GM21447 (cell line): ENCODE measurements at regions not wholly inside any gene's neighbourhood (a gene's known extent, or its start where the extent isn't known, plus 50 kb on each side); places are given as distances from the start of the nearest gene placed in this dataset.
"Not testable (repeated sequence)": the region's sequence is repeated elsewhere in the genome, so short reads cannot be mapped to it uniquely, and the experiment has no call there.

Experiments
- ATAC-seq: cut with Tn5 transposase; IDR thresholded peaks from one replicate; pipeline ENCODE4 v1.9.1; 2021; ENCODE audit not compliant: unreplicated experiment

DNA sequence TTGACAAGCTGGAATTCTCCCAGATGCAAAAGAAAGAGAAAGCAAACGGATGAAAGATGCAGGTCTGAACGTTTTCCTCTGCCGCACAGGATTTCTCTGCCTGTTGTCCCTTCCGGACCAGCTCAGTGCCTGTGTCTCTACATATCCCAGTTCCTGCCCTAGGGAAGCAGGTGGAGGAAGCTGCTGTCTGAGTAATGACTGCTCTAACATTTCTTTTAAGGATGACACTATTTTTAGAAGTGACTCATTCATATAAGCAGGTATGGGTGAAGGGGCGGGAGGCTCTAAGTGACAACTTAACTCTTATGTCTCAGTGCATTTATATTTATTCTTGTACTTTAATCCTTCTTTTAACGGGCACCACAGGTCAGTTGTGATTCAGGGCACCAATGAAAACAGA lies 128.8 kb downstream of the SLC24A2 start:
- no peak for ATAC-seq

DNA sequence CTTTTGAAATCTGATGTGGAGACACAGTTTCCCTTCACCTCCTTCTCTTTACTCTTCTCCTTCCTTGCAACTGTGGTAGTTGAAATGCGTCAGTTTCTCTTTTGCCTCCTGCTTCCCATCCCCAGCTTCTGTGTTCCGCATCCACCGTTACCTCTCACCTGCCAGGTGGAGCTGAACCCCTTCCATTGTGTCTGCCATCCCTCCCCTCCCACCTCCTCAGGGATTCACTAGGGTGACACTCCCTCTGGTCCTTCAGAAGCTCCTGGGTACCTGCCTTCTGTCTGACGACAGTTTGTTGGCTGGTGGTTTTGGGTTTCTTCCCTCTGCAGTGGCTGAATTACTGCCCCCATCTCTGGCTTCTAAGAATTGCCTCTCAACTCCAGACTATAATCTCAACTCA lies 132.1 kb downstream of the SLC24A2 start:
- ATAC-seq, result no peak

DNA sequence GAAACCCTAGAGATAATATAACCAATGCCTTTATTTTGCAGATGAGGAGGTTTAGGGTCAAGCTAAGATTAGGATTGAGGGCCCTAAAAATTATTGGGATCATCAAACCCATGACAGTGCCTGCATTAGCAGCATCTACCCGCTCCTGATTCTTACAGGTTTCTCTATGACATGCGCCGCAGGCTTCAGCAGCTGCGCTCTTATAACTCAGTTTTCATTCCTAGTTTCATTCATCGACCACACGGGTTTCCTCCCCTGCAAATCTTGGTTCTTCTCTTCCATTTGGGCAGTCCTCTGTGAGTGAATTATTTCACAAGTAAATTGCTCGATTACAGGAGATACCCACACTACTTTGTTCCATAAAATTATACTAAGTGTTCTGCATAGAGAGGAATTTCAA lies 137.2 kb downstream of the SLC24A2 start:
- ATAC-seq, result no peak

DNA sequence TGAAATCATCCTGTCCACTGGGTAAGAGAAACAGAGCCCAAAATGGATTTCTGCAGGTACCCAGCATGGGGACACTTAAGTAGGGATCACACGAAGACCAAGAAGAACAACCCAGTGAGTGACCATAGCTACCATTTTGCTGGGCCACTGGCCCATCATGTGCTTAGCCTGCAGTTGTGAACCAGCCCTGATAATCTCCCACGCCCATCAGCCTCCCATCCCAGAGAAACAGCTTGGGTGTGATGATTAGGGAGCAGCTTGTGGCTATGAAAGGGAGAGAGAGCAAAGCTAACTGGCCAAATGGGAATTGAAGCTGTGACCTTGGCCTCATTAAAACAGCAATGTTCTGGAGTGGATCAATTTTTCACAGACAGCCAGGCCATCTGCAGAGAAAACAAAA lies 138.5 kb downstream of the SLC24A2 start:
- no peak for ATAC-seq

DNA sequence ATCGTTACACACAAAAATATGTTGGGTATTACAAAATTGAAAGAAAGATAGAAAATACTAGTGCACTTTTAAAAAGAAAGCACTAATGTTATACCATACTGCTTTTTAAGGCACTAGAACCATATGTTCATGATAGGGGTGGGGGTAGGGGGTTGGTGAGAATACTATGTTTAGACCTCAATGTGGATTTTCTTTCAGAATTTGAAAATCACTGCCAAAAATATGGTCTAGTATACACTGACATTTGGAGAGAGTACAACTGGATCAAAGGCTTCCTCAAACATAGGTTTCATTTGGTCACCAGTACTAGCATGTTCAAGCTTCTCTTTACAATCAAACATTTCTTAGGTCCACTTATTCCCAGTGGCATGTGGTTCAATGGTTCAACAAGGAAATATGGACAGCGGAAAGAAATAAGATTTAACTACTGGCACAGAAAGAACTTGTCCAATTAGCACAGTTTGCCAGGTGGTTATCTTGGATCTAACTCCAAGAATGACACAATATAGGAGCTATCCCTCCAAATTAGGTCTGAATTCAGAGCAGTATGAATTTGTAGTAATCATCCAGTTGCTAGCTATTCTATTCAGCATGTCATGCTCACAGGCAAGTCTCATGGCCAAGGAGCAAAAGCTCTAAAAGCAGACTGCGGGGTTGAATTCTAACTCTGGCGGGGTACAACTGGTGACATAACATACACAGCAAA lies 139.3 kb downstream of the SLC24A2 start:
- ATAC-seq, result no peak

DNA sequence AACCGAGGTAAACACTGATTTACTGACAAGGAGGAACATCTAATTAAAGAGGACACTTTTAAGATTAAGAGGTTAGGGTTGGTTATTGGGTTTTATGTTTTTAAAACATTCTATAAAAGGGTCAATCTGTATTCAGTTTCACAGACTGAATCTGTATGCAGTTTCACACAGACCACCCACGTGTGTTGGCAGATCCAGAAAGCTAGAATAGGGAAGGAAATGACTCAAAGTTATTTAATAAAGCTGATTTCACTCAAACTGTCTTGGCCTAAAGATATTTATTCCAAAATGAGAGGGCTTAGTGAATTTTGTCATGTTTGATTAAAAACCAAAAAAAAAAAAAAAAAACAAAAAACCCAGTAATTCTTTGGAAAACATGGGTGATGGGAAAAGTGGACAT lies 140.2 kb downstream of the SLC24A2 start:
- ATAC-seq, result no peak

DNA sequence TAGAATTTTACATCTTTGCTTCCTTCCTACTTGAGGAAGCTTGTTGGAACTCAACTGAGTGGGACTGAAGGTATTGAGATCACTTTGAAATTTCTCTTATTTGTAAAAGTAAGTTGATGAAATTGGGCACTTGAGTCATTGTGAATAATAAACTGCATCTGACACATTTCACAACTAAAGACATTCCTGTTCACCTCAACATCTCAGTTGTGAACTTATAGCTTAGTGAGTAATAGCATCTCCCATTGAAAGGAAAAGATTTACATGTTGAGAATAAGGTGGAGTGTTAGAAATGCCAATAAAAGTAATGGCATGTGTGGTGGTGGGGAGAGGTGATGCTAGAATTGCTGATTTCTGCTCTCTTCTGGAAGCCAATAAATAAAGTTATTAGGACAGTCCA lies 145.0 kb downstream of the SLC24A2 start:
- no peak for ATAC-seq

DNA sequence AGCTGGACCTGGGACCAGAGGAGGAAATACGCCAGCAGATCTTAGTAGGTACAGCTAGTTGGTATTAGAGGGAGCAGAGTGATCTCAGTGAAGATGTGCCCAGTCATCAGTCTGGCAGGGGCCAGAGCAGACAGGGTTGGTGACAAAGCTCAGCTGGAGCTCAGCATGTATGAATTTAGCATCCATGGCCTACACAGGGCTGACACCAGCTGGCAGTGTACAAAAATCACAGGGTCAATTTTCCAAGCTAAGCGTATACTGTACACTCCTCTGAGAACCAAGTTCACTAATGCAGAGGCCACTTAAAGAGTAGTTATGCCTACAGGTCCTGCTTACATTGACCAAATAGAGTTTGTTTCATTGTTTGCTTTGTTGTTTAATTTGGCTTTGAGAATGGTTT lies 146.6 kb downstream of the SLC24A2 start:
- ATAC-seq, result no peak

DNA sequence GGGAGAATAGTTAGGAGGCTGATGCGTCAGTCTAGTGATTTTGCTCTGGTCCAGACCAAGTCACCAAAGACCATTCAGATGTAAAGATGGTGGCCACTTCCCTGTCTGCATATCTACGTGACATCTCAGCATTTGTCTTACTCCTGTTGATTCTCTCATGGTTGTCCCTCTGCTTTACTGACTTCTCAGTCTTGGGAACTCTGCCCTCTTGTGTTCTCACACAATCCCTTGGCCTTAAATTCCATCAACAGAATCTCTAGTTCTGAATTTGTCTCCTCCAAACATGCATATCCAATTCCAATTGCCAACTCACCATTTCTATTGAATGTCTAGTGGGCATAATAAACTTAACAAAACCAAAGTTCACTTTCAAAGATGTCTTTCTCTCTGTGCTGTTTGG lies 147.8 kb downstream of the SLC24A2 start:
- ATAC-seq, result no peak

DNA sequence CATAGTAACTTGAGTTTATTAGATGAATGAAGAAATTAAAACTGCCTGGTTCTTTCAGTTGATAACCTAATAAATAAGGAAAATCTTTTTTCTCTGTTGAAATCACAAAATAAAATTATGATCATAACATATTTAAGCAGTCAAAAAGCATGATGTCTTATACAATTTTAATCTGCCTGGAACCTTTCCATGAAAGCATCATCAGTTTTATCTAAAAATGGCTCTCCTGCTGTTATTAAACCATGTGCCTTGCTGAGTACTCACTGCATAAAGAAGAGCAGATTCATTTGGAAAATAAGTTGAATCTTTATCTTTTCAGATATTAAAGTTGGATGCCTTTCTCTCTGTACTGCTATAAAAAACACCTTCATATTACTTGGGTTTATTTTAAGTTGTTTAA lies 148.8 kb downstream of the SLC24A2 start:
- no peak for ATAC-seq

DNA sequence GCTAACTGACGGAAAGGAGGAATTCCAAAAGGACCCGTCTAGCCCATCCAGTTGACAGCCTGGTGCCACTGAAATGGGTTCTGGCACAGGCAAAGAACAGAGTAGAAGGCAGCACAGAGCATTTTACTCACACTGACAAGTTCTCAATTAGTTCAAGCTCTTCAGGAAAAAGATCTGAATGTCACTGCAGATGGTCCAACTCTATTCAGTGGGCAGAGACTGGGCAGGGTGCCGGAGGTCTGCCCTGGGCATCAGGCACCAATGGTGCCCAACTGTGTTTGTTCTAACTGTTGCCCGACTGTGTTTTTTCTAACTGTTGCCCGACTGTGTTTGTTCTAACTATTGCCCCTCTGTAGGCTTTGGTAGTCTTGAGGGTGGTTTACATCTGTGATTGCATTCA lies 151.8 kb downstream of the SLC24A2 start:
- no peak for ATAC-seq

DNA sequence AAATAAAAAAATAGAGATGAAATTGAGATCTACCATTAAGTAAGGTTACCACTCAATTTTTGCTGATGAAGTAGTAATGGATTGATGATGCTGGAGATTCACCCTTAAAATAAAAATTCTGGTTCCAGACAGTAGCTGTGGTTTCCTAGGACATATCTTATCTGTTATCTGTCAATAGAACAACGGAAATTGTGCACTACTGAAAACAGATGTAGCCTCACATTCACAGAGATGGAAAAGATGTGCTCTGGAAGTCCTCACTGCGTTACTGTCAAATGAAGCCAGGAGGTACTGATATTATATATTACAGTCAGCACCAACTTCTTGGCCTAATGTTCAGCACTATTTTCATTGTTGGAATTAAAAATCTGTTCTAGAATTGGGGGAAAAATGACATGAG lies 154.0 kb downstream of the SLC24A2 start:
- no peak for ATAC-seq

DNA sequence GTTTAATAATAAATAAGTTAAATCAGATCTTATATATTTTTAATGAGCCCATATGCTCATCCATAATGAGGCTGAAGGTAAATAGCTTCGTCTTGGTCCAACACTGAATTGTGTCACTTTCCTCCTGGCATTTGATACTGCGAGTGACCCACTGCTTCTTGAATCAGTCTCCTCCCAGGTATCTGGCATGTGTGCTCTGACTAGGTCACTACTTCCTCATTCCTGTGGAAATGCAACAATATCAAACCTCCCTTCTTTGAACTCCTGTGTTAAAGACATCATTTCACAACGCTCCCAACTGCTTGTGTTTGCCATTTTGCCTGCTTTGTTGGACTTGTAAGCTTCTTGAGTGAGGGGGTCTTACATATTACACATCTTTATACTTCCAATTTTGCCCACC lies 157.7 kb downstream of the SLC24A2 start:
- ATAC-seq, result no peak

DNA sequence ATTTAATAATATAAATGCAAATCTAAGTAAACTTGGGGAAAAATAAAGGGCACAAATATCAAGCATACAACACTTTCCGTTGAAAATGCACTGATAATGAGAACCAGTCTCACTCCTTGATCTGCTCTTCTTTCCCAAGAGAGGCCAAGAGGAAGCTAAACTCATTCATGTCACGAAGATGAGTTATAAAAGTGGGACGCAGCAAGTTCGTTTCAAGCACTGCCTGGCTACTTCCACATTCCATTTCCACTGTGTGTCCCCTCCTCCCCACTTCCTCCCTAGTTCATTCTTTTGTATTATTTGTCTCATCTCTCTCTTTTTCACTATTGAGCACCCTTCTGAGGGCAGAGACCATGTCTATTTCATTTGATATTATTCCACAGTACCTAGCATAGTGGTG lies 158.1 kb downstream of the SLC24A2 start:
- no peak for ATAC-seq

DNA sequence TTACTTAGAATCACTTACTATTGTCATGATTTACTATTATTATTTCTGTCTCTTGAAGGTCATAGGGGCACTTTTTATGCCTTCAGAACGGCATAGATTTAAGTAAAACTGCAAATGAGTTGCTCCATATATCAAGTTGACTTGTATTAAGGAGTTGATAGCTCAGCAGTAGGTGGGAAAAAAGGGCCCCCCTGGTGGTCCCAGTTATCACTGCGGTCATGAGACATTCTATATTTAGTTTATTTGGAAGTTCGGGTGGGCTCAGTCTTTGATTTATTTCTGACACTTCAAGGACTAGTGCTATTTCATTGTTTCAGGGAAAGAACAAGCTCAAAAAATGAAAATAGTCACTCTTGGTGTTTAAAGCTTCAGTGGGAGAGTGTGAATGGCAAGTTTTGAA lies 159.3 kb downstream of the SLC24A2 start:
- ATAC-seq, result no peak

DNA sequence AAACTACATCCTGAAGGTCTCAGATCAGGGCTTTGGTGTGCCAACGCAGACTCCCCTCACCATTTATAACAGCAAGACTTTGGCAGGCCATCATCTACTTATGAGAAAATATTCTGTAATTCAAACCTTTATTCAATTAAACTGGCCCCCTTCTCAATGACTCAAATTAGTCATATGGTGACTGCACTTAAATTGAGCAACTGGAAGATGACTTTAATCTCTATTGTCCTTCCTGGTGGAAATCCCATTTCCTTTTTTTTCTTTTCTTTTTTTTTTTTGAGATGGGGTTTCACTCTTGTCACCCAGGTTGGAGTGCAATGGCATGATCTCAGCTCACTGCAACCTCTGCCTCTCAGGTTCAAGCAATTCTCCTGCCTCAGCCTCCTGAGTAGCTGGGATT lies 163.4 kb downstream of the SLC24A2 start:
- ATAC-seq, result not testable (repeated sequence)

DNA sequence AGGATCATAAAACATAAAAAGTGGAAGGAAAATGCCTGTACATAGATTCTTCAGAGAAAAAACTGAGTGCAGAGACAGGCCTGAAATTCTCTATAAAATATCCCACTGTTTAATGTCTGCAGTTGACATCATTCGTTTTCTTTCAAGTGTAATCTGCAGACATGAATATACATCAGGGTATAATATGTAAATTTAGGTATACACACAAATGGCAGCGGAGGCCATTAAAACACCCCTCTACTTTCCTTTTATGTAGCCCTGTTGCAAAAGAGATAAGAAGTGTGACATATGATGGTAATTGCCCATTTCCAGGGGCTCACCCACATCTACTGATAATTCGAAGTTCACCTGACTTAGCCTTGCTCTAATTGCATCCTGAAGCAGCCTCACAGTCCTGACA lies 164.3 kb downstream of the SLC24A2 start:
- no peak for ATAC-seq

DNA sequence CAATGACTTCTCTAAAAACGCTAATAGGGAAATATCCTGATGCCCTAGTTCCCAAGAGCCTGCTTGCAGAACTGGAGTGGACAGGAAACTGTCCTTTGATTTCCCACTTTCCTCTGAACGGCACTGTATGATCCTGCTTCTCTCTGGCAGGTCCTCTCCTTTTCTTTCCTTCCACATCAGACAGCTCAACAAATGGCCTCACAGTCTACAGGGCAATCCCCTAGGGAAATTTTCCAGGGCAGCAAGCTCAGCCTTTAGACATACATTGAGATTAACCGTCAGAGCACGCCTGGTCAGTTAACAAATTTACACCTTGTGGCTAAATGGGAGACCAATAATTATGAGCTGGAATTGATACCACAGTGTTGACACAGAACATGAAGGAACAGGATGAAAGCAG lies 164.9 kb downstream of the SLC24A2 start:
- ATAC-seq, result no peak

DNA sequence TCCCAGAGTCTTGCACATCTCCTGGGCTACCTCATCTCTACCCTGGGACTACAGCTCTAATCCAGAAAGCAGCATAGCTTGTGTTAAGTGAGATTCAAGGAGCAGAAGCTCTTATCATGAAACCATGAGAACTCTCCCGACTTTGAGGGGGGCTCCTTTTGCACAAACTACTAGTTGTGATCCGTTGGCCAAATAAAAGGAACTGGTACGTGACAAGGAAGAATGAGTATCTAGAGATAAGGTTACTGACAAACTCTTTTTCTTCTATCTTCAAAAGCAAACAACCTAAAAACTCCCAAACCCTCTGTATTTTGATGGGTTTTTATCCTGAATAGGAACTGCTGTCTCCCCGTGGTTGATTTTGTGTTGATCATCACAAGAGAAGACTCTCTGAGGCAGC lies 168.5 kb downstream of the SLC24A2 start:
- no peak for ATAC-seq

DNA sequence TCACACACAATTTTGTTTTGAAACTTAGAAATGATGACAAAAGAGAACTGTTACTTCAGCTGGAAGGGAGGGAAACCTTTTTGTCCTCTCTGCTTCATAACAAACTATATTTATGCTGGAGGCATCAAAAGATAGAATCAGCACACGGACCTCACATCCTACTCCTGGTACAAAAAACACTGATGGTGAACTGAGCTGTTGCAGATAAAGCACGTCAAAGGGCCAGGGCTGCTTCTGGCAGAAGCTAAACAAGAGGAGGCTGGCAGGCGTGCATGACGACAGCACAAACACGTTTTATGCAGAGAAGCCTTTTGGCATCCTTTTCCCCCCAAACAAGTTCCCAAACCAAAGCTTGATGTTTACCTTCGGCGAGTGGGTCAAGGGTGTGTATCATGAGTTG lies 169.6 kb downstream of the SLC24A2 start:
- no peak for ATAC-seq

DNA sequence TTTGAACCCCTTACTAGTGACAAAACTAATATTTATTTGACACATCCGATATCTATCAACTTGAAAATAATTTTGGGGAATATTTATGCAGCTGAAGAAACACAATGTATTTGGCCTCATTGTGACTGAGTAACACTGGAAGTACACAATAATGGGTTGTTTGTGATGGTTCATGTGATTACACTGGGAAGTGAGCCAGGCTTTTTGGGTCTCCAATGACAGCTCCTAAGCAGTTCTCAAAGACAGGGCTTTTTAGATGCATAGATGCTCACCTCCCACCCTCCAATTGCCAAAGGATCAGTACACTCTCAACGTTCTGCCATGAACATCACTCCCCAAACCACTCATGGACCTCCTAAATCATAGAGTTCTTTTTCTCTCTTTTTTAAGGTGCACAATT lies 170.0 kb downstream of the SLC24A2 start:
- no peak for ATAC-seq

DNA sequence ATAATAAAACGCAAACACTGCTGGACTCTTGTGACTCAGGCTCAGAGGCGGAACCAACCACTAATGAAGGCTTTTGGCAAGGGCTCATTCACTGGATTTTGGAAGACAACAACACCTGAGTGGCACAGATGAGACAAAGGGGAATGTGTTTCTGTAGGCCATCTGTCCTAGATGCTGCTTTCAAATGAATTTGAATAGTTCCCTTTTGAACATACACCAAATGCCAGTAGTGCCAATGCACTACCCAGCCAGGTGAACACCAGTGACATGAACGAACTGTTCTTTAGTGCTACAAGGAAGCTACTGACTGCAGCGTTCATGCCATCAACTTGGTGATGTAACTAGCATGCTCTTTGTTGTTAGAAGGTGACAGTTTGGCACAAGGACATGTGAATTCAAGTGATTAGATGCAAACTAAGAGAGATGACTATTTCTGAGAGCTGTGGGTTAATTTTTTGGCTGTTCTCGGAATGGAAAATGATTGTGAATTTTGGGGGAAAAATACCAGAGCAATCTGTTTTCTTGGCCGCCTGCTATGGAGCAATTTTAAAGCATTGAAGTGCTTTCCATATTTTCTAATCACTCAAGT lies 173.7 kb downstream of the SLC24A2 start:
- ATAC-seq, result no peak

DNA sequence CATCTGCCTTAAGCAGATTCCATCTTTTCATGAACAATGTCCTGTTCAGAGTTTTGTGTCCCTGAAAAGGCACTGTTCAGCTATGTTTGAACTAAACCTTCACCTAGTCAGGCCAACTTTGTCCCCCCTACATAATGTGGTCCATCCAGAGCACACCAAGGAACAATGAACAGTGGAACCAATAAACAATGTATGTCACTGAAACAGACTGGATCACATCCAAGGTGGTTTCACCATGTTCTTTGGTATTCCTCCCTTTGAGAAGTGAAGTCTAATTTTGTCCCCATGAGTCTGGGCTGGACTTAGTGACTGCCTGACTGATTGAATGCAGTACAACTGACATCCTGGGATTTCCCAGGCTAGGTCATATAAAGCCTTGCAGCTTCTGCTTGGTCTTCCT lies 174.5 kb downstream of the SLC24A2 start:
- no peak for ATAC-seq
